ENCODE measurements at regions not wholly inside any gene's neighbourhood (a gene's known extent, or its start where the extent isn't known, plus 50 kb on each side); places are given as distances from the start of the nearest gene placed in this dataset.
A peak's percentile ranks its signal among the peaks of the same experiment; 100 is the strongest.

DNA sequence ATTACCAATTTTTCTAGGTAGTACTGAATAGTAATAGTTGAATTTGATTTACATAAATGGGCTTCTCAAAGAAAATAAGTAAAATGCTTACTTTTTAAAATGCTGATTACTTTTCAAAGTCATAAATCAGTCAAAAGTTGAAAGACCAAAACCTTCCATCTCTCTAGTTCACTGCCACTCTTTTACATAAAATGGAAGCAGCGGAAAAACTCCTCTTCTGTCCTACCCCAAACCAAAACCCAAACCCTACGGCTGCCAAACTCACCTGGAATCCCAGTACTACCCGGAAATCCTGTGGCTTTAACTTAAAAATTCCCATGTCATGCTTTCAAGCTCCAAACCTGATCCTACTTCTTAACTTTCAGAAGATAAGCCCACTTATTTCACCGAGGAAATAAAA is 81.2 kb upstream of the MAPRE2 start:
- FAIRE-seq = no peak
- H3K27ac ChIP-seq (ENCODE audit: low read depth in 2 of 2, low read length in 2 of 2) = no peak overlapping the region
- no peak overlapping the region for H3K9ac ChIP-seq (ENCODE audit: low read length in 3 of 3)

GRCh38 chr18:34965108-34965507 is 76.1 kb upstream of the MAPRE2 start:
- no peaks in the 10 kb centered on the region for H3K4me1 ChIP-seq (ENCODE audit: control insufficient read depth in 2 of 3, insufficient read depth in 2 of 3, low read depth in 1 of 3, low read length in 3 of 3)
- H3K27ac ChIP-seq (ENCODE audit: low read depth in 2 of 2, low read length in 2 of 2) = no peak overlapping the region
- no peaks in the 10 kb centered on the region for H3K36me3 ChIP-seq (ENCODE audit: control insufficient read depth in 2 of 3, insufficient read depth in 3 of 3, low read length in 3 of 3)
- TF ChIP-seq, protein P1, sequence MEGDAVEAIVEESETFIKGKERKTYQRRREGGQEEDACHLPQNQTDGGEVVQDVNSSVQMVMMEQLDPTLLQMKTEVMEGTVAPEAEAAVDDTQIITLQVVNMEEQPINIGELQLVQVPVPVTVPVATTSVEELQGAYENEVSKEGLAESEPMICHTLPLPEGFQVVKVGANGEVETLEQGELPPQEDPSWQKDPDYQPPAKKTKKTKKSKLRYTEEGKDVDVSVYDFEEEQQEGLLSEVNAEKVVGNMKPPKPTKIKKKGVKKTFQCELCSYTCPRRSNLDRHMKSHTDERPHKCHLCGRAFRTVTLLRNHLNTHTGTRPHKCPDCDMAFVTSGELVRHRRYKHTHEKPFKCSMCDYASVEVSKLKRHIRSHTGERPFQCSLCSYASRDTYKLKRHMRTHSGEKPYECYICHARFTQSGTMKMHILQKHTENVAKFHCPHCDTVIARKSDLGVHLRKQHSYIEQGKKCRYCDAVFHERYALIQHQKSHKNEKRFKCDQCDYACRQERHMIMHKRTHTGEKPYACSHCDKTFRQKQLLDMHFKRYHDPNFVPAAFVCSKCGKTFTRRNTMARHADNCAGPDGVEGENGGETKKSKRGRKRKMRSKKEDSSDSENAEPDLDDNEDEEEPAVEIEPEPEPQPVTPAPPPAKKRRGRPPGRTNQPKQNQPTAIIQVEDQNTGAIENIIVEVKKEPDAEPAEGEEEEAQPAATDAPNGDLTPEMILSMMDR (IDR thresholded peaks at IDR 0.05; ENCODE audit: borderline replicate concordance, extremely low read depth, insufficient read depth) = no peak
- no peaks in the 10 kb centered on the region for H3K9me3 ChIP-seq (ENCODE audit: control insufficient read depth in 2 of 3, insufficient read depth in 1 of 3, low read length in 3 of 3)
- FAIRE-seq = no peak
- peak in 2 of 5 donors; percentile 12 to 13 for DNase-seq
- no peak overlapping the region for H3K9ac ChIP-seq (ENCODE audit: low read length in 3 of 3)
- intact Hi-C loops (cut with DNase I) = no loop called here
- no peaks in the 10 kb centered on the region for H3K27me3 ChIP-seq (ENCODE audit: control insufficient read depth, insufficient read depth, low read length)
- no peak overlapping the region for H3K4me3 ChIP-seq (ENCODE audit: low read length in 3 of 3)

More for the DNA sequence above, 81.2 kb upstream of the MAPRE2 start:
- TF ChIP-seq, protein P1 (IDR thresholded peaks at IDR 0.05; ENCODE audit: borderline replicate concordance, extremely low read depth, insufficient read depth) = no peak
- intact Hi-C loops (cut with DNase I) = no loop called here
- no peaks in the 10 kb centered on the region for H3K9me3 ChIP-seq (ENCODE audit: control insufficient read depth in 2 of 3, insufficient read depth in 1 of 3, low read length in 3 of 3)
- no peaks in the 10 kb centered on the region for H3K36me3 ChIP-seq (ENCODE audit: control insufficient read depth in 2 of 3, insufficient read depth in 3 of 3, low read length in 3 of 3)
- no peaks in the 10 kb centered on the region for H3K4me1 ChIP-seq (ENCODE audit: control insufficient read depth in 2 of 3, insufficient read depth in 2 of 3, low read depth in 1 of 3, low read length in 3 of 3)
- H3K4me3 ChIP-seq (ENCODE audit: low read length in 3 of 3) = no peak overlapping the region
- DNase-seq = no peak
- H3K27me3 ChIP-seq (ENCODE audit: control insufficient read depth, insufficient read depth, low read length) = no peaks in the 10 kb centered on the region

GRCh38 chr18:34965566-34965965 is 75.6 kb upstream of the MAPRE2 start:
- intact Hi-C loops (cut with DNase I) = no loop called here
- TF ChIP-seq, protein P1 (IDR thresholded peaks at IDR 0.05; ENCODE audit: borderline replicate concordance, extremely low read depth, insufficient read depth) = no peak
- DNase-seq (no peak), FAIRE-seq (no peak)
- Histone ChIP-seq H3K36me3 (ENCODE audit: control insufficient read depth in 2 of 3, insufficient read depth in 3 of 3, low read length in 3 of 3) (no peaks in the 10 kb centered on the region), H3K27me3 (ENCODE audit: control insufficient read depth, insufficient read depth, low read length) (no peaks in the 10 kb centered on the region), H3K4me3 (ENCODE audit: low read length in 3 of 3) (no peak overlapping the region), H3K27ac (ENCODE audit: low read depth in 2 of 2, low read length in 2 of 2) (no peak overlapping the region), H3K9me3 (ENCODE audit: control insufficient read depth in 2 of 3, insufficient read depth in 1 of 3, low read length in 3 of 3) (no peaks in the 10 kb centered on the region), H3K9ac (ENCODE audit: low read length in 3 of 3) (no peak overlapping the region), H3K4me1 (ENCODE audit: control insufficient read depth in 2 of 3, insufficient read depth in 2 of 3, low read depth in 1 of 3, low read length in 3 of 3) (no peaks in the 10 kb centered on the region)

DNA sequence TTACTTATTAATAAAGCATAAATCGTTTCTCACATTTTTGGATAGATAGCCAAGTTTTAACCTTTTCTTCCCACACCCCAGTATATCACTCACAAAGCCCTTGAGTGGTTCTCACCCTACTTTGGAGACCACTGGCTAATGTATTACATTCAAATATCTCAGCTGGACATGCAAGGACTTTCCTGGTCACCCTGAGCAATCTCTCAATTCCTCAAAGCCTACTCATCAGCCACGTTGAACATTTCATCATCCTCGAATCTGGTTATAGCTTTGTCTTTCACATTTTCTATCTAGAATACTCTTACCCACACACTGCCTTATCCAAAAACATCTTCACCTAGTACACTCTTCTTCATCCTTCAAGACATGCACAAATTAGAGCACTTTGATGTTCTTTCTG is 71.1 kb upstream of the MAPRE2 start:
- H3K27ac ChIP-seq (ENCODE audit: low read depth in 2 of 2, low read length in 2 of 2) = no peak overlapping the region
- FAIRE-seq (no peak), DNase-seq (no peak)
- H3K4me3 ChIP-seq (ENCODE audit: low read length in 3 of 3) = no peak overlapping the region
- H3K27me3 ChIP-seq (ENCODE audit: control insufficient read depth, insufficient read depth, low read length) = no peaks in the 10 kb centered on the region
- H3K9ac ChIP-seq (ENCODE audit: low read length in 3 of 3) = no peak overlapping the region
- TF ChIP-seq, protein P1 (IDR thresholded peaks at IDR 0.05; ENCODE audit: borderline replicate concordance, extremely low read depth, insufficient read depth) = no peak
- no peaks in the 10 kb centered on the region for H3K36me3 ChIP-seq (ENCODE audit: control insufficient read depth in 2 of 3, insufficient read depth in 3 of 3, low read length in 3 of 3)
- H3K4me1 ChIP-seq (ENCODE audit: control insufficient read depth in 2 of 3, insufficient read depth in 2 of 3, low read depth in 1 of 3, low read length in 3 of 3) = no peaks in the 10 kb centered on the region
- no peaks in the 10 kb centered on the region for H3K9me3 ChIP-seq (ENCODE audit: control insufficient read depth in 2 of 3, insufficient read depth in 1 of 3, low read length in 3 of 3)
- intact Hi-C loops (cut with DNase I) = no loop called here

All from kidney (tissue), 13 donors.